ENCODE measurements at regions not wholly inside any gene's neighbourhood (a gene's known extent, or its start where the extent isn't known, plus 50 kb on each side); places are given as distances from the start of the nearest gene placed in this dataset.

DNA sequence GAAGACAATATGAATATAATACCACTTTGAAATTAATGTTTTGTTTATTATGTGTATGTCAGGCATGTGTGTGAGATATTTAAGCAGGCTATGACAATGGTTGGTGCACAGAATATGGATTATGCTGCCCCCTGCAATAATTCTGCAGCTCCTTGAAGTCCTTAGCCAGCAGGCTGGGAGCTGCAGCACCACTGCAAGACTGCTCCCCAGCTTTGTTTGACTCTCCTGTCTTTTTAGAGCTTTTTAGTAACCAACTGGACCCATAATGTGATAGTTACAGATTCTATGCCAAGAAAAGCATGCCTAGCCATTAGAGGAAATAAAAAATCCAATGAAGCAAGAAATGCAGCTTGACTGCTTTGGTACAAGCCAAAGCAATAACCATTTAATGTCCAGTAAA, 535.1 kb downstream of the TMEM135 start:
- no peaks in the 10 kb centered on the region for H3K36me3 ChIP-seq (ENCODE audit: control insufficient read depth in 4 of 4, insufficient read depth in 3 of 4, low read depth in 1 of 4, low read length in 3 of 4)
- no peak for TF ChIP-seq HNF4A (conservative IDR thresholded peaks at IDR 0.05)
- TF ChIP-seq JUND (IDR thresholded peaks at IDR 0.05) = no peak
- no peak for TF ChIP-seq REST (IDR thresholded peaks at IDR 0.05)
- TF ChIP-seq, protein P1, sequence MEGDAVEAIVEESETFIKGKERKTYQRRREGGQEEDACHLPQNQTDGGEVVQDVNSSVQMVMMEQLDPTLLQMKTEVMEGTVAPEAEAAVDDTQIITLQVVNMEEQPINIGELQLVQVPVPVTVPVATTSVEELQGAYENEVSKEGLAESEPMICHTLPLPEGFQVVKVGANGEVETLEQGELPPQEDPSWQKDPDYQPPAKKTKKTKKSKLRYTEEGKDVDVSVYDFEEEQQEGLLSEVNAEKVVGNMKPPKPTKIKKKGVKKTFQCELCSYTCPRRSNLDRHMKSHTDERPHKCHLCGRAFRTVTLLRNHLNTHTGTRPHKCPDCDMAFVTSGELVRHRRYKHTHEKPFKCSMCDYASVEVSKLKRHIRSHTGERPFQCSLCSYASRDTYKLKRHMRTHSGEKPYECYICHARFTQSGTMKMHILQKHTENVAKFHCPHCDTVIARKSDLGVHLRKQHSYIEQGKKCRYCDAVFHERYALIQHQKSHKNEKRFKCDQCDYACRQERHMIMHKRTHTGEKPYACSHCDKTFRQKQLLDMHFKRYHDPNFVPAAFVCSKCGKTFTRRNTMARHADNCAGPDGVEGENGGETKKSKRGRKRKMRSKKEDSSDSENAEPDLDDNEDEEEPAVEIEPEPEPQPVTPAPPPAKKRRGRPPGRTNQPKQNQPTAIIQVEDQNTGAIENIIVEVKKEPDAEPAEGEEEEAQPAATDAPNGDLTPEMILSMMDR (IDR thresholded peaks at IDR 0.05; ENCODE audit: low read depth, low read length, missing input control) = no peak
- no peak for TF ChIP-seq FOXA2 (IDR thresholded peaks at IDR 0.05)
- no peak for TF ChIP-seq TAF1 (conservative IDR thresholded peaks at IDR 0.05)
- no peak overlapping the region for H3K9ac ChIP-seq (ENCODE audit: low read depth in 1 of 2, low read length in 2 of 2)
- no peaks in the 10 kb centered on the region for H3K9me3 ChIP-seq (ENCODE audit: control insufficient read depth in 4 of 4, low read length in 3 of 4)
- H3K27ac ChIP-seq (ENCODE audit: low read depth in 1 of 2, low read length in 2 of 2) = no peak overlapping the region
- H3K4me3 ChIP-seq (ENCODE audit: low read depth in 1 of 3, low read length in 3 of 3) = no peak overlapping the region
- H3K27me3 ChIP-seq (ENCODE audit: control insufficient read depth in 4 of 4, insufficient read depth in 4 of 4, low read length in 3 of 4) = no peaks in the 10 kb centered on the region
- no peaks in the 10 kb centered on the region for H3K4me1 ChIP-seq (ENCODE audit: control insufficient read depth in 4 of 4, insufficient read depth in 4 of 4, low read length in 3 of 4)
- DNase-seq (ENCODE audit: low spot score) = no peak

DNA sequence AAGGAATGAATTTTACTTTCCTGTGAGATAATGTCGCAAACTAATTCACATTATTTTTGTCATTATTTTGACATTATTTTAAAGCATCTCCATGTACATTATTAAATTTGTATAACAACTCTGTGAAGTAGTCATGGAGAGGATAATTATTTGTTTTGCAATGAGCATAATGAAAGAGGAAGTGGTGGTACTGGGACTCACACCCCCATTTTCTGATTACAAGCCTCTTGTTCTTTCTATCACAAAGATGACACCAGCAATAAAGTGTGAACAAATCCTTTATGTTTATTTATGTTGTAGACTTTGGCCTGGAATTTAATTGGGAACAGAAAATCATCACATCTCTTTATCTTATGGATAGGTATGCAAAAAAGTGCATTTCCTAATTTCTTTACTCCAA, 522.6 kb downstream of the TMEM135 start:
- WGBS = 98% methylated on average over 1 of the region's 1 CpG
- Histone ChIP-seq H3K9ac (ENCODE audit: low read depth in 1 of 2, low read length in 2 of 2) (no peak overlapping the region), H3K9me3 (ENCODE audit: control insufficient read depth in 4 of 4, low read length in 3 of 4) (no peaks in the 10 kb centered on the region), H3K4me3 (ENCODE audit: low read depth in 1 of 3, low read length in 3 of 3) (no peak overlapping the region), H3K4me1 (ENCODE audit: control insufficient read depth in 4 of 4, insufficient read depth in 4 of 4, low read length in 3 of 4) (no peaks in the 10 kb centered on the region), H3K36me3 (ENCODE audit: control insufficient read depth in 4 of 4, insufficient read depth in 3 of 4, low read depth in 1 of 4, low read length in 3 of 4) (no peaks in the 10 kb centered on the region), H3K27ac (ENCODE audit: low read depth in 1 of 2, low read length in 2 of 2) (no peak overlapping the region), H3K27me3 (ENCODE audit: control insufficient read depth in 4 of 4, insufficient read depth in 4 of 4, low read length in 3 of 4) (no peaks in the 10 kb centered on the region)
- no peak for DNase-seq (ENCODE audit: low spot score)
- TF ChIP-seq RAD21 (IDR thresholded peaks at IDR 0.05) = no peak
- TF ChIP-seq, protein P2, sequence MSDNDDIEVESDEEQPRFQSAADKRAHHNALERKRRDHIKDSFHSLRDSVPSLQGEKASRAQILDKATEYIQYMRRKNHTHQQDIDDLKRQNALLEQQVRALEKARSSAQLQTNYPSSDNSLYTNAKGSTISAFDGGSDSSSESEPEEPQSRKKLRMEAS (IDR thresholded peaks at IDR 0.05) = no peak
- TF ChIP-seq FOXA2 (IDR thresholded peaks at IDR 0.05) = no peak
- no peak for TF ChIP-seq YY1 (IDR thresholded peaks at IDR 0.05)
- no peak for TF ChIP-seq TAF1 (conservative IDR thresholded peaks at IDR 0.05)
- no peak for TF ChIP-seq REST (IDR thresholded peaks at IDR 0.05)
- TF ChIP-seq, protein P1 (IDR thresholded peaks at IDR 0.05; ENCODE audit: low read depth, low read length, missing input control) = no peak
- no peak for TF ChIP-seq RXRA (IDR thresholded peaks at IDR 0.05)
- no peak for TF ChIP-seq HNF4A (conservative IDR thresholded peaks at IDR 0.05)
- no peak for TF ChIP-seq HNF4G (IDR thresholded peaks at IDR 0.05)
- no peak for TF ChIP-seq FOXA1 (IDR thresholded peaks at IDR 0.05)
- no peak for TF ChIP-seq ZBTB33 (IDR thresholded peaks at IDR 0.05)
- TF ChIP-seq NR2F2 (IDR thresholded peaks at IDR 0.05) = no peak
- TF ChIP-seq EGR1 (IDR thresholded peaks at IDR 0.05; ENCODE audit: low read depth in 2 of 2) = no peak
- TF ChIP-seq, protein P3, sequence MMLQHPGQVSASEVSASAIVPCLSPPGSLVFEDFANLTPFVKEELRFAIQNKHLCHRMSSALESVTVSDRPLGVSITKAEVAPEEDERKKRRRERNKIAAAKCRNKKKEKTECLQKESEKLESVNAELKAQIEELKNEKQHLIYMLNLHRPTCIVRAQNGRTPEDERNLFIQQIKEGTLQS (IDR thresholded peaks at IDR 0.05) = no peak
- no peak for TF ChIP-seq JUND (IDR thresholded peaks at IDR 0.05)
- TF ChIP-seq GABPA (IDR thresholded peaks at IDR 0.05 in 1 of 2, conservative IDR thresholded peaks at IDR 0.05 in 1 of 2) = no peak
- TF ChIP-seq SP1 (IDR thresholded peaks at IDR 0.05) = no peak

Measured in liver (tissue), 8 donors.